Stomach (tissue), 4 donors: ENCODE measurements at regions not wholly inside any gene's neighbourhood (a gene's known extent, or its start where the extent isn't known, plus 50 kb on each side); places are given as distances from the start of the nearest gene placed in this dataset.

ENCODE experiments used
- EP300 ChIP-seq: sonication (generic); formaldehyde crosslinking; IDR thresholded peaks from one replicate; pipeline ENCODE4 v1.6.1; 2017; ENCODE audit warnings: antibody characterized with exemption
- POLR2A ChIP-seq, 4 donors: fragments of 450-650 bp; IDR thresholded peaks; one replicate each; pipeline ENCODE4 v1.6.1; 2016; ENCODE audit warnings: antibody characterized with exemption in 4 of 4, control low read depth in 2 of 4, mild to moderate bottlenecking in 1 of 4, moderate library complexity in 1 of 4
- POLR2AphosphoS5 ChIP-seq, 3 donors: sonication (generic); formaldehyde crosslinking; IDR thresholded peaks; one replicate each; pipeline ENCODE4 v1.6.1; 2016; ENCODE audit warnings: antibody characterized with exemption in 3 of 3
- TF ChIP-seq, protein P1 (sequence below), 7 experiments: fragments of 450-650 bp in 4 of 7; fragments of 200-600 bp in 3 of 7; sonication (generic) in 3 of 7; IDR thresholded peaks; one replicate each; pipeline ENCODE4 v1.5.1; 2016 to 2019; ENCODE audit warnings: antibody characterized with exemption in 7 of 7, control low read depth in 2 of 7, mild to moderate bottlenecking in 1 of 7

DNA sequence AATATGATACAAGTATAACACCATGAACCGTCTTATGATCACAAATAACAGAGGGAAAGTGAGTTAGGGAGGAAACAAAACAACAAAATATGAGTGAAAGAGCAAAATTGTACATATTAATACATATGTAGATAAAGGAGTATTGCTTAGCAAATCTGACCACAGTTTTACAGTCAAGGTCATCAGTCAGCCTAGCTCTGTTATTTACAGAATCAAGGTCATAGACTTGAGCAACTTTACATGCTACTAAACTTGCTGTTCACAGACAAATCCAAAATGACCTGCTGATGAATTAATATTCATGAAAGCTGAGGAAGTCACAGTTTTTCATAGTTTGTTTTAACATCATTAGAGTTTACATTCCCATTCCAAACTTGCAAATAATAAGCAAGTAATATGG, 1387.7 kb upstream of the ACO1 start:
- TF ChIP-seq POLR2A (IDR thresholded peaks at IDR 0.05) (no peak), POLR2AphosphoS5 (IDR thresholded peaks at IDR 0.05) (no peak), EP300 (no peak)
- TF ChIP-seq, protein P1, sequence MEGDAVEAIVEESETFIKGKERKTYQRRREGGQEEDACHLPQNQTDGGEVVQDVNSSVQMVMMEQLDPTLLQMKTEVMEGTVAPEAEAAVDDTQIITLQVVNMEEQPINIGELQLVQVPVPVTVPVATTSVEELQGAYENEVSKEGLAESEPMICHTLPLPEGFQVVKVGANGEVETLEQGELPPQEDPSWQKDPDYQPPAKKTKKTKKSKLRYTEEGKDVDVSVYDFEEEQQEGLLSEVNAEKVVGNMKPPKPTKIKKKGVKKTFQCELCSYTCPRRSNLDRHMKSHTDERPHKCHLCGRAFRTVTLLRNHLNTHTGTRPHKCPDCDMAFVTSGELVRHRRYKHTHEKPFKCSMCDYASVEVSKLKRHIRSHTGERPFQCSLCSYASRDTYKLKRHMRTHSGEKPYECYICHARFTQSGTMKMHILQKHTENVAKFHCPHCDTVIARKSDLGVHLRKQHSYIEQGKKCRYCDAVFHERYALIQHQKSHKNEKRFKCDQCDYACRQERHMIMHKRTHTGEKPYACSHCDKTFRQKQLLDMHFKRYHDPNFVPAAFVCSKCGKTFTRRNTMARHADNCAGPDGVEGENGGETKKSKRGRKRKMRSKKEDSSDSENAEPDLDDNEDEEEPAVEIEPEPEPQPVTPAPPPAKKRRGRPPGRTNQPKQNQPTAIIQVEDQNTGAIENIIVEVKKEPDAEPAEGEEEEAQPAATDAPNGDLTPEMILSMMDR (IDR thresholded peaks at IDR 0.05), result no peak
